Endometrium (tissue), 2 donors: ENCODE measurements at regions not wholly inside any gene's neighbourhood (a gene's known extent, or its start where the extent isn't known, plus 50 kb on each side); places are given as distances from the start of the nearest gene placed in this dataset.

Experiments
- FAIRE-seq: peaks from 2 replicates; lab custom pipeline; 2012; peaks lifted over from hg19 to GRCh38; lab: Jason Lieb, UNC
- donor health status: control.
- donor health status: control.

- peak; percentile 72 for FAIRE-seq
Observed at GRCh38 chr10:105726149-105726548, 1085.1 kb downstream of the SORCS3 start.

GRCh38 chr10:105725007-105725406 lies 1083.9 kb downstream of the SORCS3 start:
- FAIRE-seq: no peak

GRCh38 chr10:105718207-105718995 lies 1077.3 kb downstream of the SORCS3 start:
- no peak for FAIRE-seq

- no peak for FAIRE-seq
Observed at GRCh38 chr10:105714728-105715127, 1073.6 kb downstream of the SORCS3 start.

GRCh38 chr10:105707603-105708002 lies 1066.5 kb downstream of the SORCS3 start:
- no peak for FAIRE-seq

GRCh38 chr10:105706281-105707026 lies 1065.4 kb downstream of the SORCS3 start:
- FAIRE-seq: no peak

GRCh38 chr10:105702211-105702610 lies 1061.1 kb downstream of the SORCS3 start:
- no peak for FAIRE-seq

- no peak for FAIRE-seq
Observed at GRCh38 chr10:105700218-105700617, 1059.1 kb downstream of the SORCS3 start.

GRCh38 chr10:105699504-105699903 lies 1058.4 kb downstream of the SORCS3 start:
- no peak for FAIRE-seq

- no peak for FAIRE-seq
Observed at GRCh38 chr10:105698592-105698991, 1057.5 kb downstream of the SORCS3 start.

GRCh38 chr10:105697290-105697780 lies 1056.2 kb downstream of the SORCS3 start:
- no peak for FAIRE-seq

- no peak for FAIRE-seq
Observed at GRCh38 chr10:105691811-105692210, 1050.7 kb downstream of the SORCS3 start.

GRCh38 chr10:105682911-105683310 lies 1041.8 kb downstream of the SORCS3 start:
- FAIRE-seq: no peak

GRCh38 chr10:105681051-105681450 lies 1040.0 kb downstream of the SORCS3 start:
- FAIRE-seq: no peak

- FAIRE-seq: no peak
Observed at GRCh38 chr10:105679781-105680180, 1038.7 kb downstream of the SORCS3 start.

GRCh38 chr10:105675333-105675732 lies 1034.2 kb downstream of the SORCS3 start:
- FAIRE-seq: no peak

- FAIRE-seq: no peak
Observed at GRCh38 chr10:105674448-105674847, 1033.4 kb downstream of the SORCS3 start.

GRCh38 chr10:105658696-105659095 lies 1017.6 kb downstream of the SORCS3 start:
- no peak for FAIRE-seq

GRCh38 chr10:105656856-105657255 lies 1015.8 kb downstream of the SORCS3 start:
- FAIRE-seq: no peak

GRCh38 chr10:105650306-105650705 lies 1009.2 kb downstream of the SORCS3 start:
- FAIRE-seq: no peak

- no peak for FAIRE-seq
Observed at GRCh38 chr10:105647354-105647753, 1006.3 kb downstream of the SORCS3 start.

GRCh38 chr10:105644978-105645377 lies 1003.9 kb downstream of the SORCS3 start:
- FAIRE-seq: no peak

- FAIRE-seq: no peak
Observed at GRCh38 chr10:105644559-105644958, 1003.5 kb downstream of the SORCS3 start.
